GM18907 (cell line): ENCODE measurements at regions not wholly inside any gene's neighbourhood (a gene's known extent, or its start where the extent isn't known, plus 50 kb on each side); places are given as distances from the start of the nearest gene placed in this dataset.

Source experiments
- ATAC-seq: cut with Tn5 transposase; IDR thresholded peaks from one replicate; pipeline ENCODE4 v1.9.1; 2021; ENCODE audit warnings: mild to moderate bottlenecking, moderate library complexity; ENCODE audit not compliant: unreplicated experiment

DNA sequence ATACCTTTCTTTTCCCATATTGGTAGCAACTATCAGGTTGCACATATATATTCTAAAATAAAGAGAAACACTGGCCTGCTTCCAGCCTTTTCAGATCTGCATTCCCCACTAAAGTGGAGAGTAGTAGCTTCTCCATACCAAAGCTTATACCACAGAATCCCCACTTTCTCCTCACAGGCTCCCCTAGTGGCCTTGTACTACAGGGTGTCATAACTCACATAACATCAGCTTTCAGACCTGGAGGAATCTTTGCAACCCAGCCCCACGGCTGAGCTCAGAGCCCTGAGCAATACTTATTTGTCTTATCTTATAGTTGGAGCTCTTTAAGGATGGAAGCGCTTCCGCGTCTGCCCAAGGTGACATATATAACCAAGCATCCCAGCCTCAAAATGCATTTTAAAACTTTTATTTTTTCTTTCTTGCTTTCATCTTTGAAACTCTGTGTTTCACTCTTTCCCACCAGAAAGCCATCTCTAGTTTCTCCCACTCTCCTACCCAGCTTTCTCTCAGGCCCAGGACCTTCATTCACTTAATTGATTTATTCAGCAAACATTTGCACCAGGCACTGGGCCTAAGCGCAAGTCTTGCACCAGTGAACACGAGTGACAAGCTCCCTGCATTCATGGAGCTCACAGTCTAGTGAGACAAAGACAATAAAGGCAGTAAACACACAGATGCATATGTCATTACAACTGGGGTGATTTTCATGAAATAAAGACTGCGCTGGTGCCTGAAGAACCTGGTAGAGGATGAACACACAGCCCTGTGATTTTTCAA is 254.7 kb downstream of the IPO8 start:
- ATAC-seq = no peak

DNA sequence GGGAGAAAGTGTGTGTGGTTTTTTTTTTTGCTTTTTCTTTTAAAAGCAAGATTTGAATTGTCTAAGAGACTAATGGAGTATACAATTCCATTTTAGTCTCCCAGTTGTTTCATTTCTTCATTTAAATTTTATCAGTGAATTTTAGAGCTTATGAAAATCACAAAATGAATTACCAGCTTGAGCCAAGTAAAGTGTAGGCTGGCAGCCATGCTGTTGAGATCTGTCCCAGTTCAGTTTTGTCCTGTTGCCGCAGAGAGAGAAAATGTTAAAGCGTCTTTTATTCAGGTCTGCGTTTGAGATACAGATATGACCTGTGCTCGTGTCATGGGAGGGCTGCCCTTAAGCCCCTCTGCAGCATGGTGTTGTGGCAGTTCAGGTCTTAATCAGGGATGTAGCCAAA is 256.5 kb downstream of the IPO8 start:
- no peak for ATAC-seq

DNA sequence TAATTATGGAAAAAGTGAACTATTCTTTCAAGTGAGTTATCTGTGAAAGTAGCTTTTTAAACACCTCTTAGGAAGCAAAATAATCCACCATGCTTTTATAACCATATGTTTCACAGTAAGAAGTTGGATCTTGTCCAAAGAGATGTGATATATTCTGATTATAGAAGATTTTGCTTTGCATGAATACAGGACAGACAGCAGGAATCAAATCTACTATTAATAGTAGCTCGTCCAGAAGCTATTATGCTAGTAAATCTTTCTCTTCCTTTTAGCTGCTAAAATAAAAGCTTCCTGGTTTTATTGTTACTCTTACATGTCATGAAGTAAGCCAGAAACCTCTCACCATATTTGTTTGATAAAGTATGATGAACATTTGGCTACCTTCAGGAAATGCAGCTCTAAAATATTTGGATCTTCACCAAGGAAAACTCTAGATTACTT is 257.0 kb downstream of the IPO8 start:
- ATAC-seq = no peak

DNA sequence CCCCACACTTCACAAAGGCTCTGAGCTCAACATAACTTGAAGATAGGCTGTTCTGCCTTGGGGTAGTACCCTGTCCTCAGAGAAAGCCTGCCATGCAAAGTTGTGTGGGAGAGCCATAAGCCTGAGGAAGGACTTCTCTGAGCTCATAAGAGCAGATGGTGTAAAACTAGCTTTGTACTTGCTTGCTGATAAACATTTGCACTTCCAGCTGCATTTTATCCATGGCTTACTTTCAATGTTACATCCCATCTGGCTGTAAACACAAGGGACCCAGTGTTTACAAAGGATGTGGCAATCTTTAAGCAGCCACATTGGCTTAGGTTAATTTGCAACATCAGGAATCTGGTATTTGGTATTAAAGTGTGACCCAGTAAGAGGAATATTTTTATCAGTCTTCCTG is 258.1 kb downstream of the IPO8 start:
- ATAC-seq = no peak

DNA sequence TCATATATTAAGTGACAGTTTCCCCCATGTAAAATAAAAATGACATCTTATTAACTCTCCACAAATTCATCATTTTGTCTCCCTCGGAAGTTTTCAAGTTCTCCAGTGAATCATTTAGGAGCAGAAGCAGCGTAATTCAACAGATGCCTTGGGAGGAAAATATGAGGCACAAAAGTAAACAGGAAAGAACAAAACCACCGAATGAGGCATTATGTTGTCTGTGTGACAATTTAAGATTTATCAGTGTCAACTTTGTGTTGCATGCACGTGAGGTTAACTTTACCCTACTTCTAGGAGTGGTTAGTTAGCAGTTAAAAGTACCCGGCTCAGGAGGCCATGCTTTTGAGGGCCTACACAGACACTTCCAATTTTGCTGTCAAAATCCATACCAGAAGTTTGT is 258.6 kb downstream of the IPO8 start:
- no peak for ATAC-seq

DNA sequence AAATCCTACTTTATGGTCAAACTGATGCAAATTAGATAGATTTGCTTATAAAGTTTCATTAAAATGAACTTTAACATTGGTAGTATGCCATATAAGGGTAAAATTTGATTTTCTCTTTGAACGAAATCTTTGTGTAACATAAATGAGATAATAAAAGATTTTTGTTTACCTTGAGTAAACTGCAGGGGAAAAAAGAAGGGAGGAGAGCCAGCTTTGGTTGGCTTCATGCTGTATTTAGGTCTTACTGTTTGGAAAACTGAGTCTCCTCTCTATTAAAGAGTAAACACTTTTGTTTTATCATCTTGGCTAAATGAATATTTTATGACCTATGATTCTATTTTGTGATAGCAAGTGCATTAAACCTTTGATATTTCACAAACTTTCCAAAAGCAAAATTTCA is 267.6 kb downstream of the IPO8 start:
- no peak for ATAC-seq

DNA sequence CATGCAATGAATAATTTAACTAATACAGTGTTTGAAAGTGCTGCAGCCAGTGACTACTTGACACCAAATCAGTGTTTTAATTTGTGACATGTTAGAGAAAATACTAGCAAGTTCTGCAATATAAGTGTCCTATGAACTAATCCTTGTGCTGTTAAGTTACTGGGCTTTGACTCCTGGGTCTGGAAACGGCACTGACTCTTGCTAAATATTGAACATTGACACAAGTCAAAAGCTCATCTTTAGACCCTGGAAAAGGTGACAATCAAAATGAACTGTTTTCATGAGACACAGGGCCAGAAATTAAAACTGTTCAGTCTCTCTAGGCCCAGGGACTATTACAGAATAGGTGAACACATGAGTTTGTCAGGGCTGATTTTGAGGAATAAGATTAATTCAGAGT is 268.1 kb downstream of the IPO8 start:
- no peak for ATAC-seq

DNA sequence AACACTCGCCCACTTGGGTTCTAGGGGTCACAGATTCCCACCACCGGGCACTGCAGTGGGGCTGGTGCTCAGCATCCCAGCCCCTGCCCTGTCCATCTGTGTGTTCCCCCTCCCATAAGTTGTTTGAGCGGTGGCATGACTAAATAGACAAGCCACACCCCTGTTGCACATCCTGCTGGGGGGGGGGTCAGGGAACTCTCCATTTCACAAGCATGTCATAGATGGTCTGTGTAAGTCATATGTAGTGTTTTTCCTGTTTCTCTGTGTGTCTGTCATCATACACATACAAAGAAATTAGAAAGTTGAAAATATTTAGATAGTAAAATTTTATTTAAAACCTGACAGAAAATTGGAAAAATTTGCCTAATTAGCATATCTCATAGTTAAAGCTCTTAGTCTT is 270.2 kb downstream of the IPO8 start:
- ATAC-seq = no peak

DNA sequence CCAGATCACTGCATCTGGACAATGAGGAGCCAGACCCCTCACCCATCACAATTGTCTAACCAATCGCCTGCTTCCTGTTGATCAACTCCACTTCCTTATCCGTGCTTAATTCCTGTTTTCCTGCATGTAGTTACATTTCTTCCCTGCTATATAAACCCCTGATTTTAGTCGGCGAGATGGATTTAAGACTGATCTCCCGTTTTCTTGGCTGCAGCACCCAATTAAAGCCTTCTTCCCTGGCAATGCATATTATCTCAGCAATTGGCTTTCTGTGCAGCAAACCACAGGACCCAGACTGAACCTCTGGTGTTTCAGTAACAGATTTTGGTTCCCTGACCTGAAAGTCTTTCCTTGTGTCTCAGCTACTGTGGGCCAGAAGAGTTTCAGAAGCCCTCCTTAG is 272.3 kb downstream of the IPO8 start:
- ATAC-seq = no peak

DNA sequence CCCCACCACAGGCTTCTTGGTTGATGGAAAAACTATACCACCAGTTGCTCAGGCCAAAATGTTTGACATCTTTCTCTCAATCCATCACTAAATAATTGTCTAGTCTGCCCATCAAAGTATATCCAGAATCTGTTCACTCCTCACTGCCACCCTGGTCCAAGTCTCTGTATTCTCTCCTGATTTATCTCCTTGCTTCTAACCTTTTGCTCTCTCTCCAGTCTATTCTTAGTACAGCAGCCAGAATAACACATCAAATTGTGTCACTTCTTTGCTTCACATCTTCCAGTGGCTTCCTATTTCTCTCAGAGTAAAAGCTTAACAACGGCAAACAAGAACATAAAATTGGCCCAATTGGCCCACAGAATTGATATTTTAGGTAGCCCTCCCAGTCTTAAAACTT is 272.8 kb downstream of the IPO8 start:
- ATAC-seq = no peak

DNA sequence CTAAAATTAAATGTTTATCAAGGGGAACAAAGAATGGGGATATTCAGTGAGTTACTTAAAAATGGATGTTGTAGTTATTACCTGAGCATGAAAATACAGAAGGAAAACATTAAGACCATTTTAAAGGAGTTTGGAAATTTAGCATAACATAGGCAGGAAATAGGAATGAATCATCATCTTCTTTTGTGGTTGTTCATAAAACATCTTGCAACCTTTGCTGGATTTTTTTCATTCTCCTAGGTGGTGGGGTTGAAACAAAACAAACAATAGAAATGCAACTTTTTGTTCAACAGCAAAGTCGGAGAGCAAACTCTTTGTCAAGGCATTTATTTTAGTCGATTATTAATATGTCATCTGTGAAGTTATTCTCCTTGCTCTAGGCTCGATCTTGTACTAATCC is 275.1 kb downstream of the IPO8 start:
- ATAC-seq = no peak

DNA sequence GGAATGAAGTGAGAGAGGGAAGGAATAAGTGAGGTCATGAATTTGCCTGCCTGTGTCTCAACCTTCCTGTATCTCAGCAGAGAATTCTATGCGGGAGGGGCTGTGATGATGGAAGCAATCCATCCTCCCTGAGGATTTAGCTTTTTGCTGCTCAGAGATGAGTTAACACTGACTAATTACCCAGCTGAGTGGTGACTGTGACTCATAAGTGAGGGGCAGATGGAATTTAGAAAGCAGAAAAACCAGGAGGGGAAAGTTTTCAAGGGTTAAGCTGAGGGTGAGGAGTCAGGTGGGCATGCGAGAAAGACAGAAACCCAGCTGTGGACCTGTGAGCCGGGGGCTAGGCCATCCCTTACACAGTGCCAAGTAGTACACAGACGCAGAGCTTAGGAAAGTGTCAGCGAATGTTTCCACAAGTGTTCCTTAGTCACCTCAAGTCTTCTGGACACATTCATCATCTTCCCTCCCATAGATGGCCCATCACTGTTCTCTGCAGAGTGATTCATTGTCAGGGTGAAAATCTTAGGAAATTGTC is 277.9 kb downstream of the IPO8 start:
- ATAC-seq = no peak

DNA sequence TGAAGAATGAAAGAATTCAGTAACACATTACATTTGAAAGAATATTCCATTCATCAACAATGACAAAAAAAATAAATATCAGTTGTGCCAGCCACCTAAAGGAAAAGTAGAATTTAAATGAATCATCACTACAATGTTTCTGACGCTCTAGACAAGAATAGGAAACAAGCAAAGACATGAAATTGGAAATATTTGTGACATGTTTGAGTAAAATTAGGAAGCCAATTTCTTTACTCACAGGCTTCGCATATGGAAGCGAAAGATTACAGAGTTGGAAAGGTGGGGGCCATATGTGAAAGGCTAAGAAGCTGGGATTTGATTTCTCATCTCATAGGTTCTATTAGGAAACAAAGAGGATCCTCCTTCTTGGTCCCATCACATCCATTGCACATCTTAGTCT is 279.0 kb downstream of the IPO8 start:
- no peak for ATAC-seq

DNA sequence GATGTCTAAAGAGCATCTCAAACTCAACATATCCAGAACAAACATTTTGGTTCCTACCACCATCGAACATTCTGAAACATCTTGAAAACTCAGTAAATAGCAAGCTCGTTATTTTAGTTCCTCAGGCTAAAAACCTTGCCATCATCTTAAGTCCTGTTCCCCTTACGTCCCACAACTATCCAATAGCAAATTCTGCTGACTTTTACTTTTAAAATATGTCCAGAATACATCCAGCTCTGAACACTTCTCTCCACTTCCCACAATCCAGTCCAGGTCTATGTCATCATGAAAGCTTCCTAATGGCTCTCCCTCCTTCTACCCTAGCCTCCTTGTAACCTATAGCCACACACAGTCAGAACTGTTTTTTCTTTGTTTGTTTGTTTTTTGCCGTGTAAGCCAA is 279.9 kb downstream of the IPO8 start:
- ATAC-seq = no peak

DNA sequence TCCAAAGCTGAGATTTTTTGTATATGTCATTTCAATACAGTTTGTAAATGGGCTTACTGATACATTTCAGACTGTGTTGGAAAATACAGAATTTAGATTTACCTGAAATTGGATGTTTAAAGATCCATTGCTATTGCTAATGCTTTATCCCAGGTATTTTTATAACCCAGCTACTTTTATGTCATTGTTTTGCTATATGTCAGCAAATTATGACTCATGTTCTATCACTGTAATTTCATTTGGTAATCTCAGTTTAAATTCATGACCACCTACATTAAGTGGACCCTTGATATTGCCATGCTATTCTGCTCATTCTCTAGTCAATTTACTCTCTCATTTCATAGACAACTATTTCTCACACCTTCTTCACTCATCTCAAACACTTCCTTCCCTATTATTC is 281.2 kb downstream of the IPO8 start:
- no peak for ATAC-seq

DNA sequence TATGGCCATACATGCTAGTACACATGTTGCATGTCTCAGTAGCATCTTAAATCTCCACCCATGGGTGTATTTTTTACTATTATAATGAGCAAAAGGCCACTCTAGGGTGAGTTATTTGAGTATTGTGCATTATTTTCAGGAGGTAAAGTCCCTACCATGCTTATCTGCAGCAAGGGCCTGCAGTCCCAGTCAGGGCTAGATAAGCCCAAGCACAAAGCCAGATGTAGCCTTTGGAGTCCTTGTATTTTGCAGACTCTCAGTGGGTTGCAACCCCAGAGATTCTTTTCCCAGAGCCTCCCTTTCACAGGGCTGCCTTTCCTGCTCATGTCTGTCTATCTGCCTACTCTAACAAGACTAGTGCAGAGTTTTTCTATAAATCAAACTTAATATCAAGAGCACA is 295.3 kb downstream of the IPO8 start:
- ATAC-seq = no peak

DNA sequence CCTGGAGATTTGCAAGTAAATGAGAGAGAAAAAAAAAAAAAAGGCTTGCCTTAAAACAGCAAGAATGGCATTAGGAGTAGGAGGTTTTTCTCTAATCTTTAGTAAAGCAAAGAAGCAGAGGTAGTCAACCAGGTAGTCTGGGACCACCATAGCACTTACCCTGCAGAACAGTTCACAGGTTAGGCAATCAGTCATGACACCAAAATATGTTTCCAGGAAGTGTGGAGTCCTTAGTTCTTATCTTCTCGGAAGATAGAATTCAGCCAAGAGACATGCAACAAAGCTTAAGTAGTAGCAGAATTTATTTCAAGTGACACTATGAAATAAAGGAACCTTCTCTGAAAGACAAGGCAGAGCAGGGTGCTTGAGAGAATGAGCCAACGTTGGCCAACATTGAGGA is 295.8 kb downstream of the IPO8 start:
- no peak for ATAC-seq

DNA sequence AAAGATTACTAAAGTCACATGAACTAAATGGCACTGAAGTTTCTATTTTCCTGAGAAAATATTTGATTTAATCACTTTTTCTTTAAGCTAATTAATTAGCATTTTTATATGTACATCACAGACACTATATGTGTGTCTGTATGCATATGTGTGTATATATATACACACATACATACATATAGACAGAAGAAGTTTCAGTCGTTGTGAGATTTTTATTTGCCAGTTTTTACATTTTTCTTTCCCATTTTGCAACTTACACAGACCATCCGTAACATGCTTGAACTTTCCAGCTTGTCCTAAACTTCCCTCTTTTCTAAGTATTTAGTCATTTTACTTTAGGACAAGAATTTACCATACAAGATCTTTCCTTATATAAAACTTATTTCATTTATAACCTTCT is 299.1 kb downstream of the IPO8 start:
- ATAC-seq = no peak

DNA sequence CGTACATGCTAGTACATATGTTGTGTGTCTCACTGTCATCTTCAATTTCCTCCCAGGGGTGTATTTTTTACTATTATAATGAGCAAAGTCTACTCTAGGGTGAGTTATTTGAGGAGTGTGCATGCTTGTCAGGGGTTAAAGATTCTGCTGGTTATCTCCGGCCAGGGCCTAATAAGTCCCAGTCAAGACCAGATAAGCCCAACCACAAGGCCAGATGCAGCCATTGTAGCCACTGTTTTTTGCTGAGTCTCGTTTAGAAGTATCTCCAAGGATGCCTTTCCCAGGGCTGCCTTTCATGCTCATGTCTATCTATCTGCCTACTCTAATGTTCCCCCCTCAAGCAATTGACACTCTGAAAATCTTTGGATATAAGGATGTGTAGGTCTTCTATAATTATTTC is 300.5 kb downstream of the IPO8 start:
- ATAC-seq = no peak

DNA sequence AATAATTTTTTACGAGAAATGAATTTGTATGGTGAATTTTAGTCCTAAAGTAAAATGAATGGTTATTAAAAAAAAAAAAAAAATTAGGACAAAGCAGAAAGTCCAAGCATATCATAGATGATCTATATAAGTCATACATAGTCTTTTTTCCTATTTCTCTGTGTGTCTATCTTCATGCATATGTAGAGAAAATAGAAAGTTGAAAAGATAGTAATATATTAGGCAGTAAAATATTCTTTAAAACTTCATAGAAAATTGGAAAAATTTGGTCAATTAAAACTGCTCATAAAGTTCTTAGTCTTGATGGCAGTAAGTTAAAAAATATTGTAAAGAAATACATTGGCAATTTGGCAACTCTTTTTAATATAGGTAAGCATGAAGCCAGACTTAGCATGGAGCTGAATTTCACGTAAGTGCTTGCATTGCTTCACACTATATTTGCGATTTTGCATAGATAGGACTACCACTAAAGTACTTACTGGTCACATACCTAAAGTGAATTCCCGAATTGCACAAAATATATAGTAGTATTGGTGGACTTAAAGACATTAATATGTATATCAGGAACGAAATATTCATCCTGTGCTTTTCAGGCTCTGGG is 303.8 kb downstream of the IPO8 start:
- no peak for ATAC-seq

DNA sequence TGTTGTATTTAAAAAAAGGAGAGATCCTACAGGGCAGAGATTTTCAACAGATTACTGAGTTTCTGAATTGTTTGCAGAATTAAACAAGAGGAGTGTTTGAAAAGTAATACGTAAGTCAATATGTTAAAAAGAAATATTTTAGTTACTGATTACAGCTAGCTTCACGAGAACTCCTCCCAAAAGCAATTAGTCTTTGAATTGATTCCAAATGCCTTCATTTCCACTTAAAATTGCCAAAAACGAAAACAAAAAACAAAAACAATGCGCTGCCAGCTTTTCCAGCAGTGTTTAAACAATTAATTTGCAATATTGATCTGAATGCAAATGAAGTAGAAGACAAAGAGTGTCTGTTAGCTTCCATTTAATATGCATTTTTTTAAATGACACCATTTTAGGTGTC is 310.0 kb downstream of the IPO8 start:
- no peak for ATAC-seq

DNA sequence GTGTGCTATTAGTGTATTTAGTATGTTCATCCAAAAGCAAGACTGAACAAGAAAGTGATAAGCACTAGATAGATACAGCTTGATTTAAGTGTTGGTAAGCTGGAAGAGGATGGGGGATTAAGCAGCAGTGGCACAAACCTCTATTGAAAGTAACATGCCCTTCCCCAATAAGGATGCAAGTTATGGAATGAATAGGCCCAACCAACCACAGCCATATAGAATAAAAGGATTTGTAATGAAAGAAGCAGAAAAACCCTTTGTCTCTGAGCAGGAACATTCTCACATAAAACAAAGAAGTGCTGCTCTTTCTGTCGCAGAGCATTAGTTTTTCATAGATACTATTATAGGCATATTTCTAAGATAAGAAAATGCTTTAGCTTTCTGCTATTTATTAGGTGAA is 310.7 kb downstream of the IPO8 start:
- no peak for ATAC-seq

DNA sequence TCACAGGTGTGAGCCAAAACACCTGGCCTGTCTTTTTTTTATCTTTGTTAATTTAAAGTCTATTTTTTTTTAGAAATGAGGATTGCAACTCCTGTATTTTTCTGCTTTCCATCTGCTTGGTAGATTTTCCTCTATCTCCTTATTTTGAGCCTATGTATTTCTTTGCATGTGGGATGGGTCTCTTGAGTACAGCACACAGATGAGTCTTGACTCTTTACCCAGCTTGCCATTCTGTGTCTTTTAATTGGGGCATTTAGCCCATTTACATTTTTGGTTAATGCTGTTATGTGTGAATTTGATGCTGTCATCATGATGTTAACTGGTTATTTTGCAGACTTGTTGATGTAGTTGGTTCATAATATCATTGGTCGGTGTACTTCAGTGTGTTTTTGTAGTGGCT is 317.4 kb downstream of the IPO8 start:
- no peak for ATAC-seq
